ENCODE measurements at regions not wholly inside any gene's neighbourhood (a gene's known extent, or its start where the extent isn't known, plus 50 kb on each side); places are given as distances from the start of the nearest gene placed in this dataset.

- TF ChIP-seq ZBTB33 (IDR thresholded peaks at IDR 0.05) (no peak), GABPA (IDR thresholded peaks at IDR 0.05 in 1 of 2, conservative IDR thresholded peaks at IDR 0.05 in 1 of 2) (no peak), FOXA1 (IDR thresholded peaks at IDR 0.05) (no peak), RXRA (IDR thresholded peaks at IDR 0.05) (no peak), MAX (IDR thresholded peaks at IDR 0.05) (no peak)
These were observed 248.1 kb downstream of the USP46 start (continued) for GRCh38 chr4:52410971-52411370.

GRCh38 chr4:52420330-52420729, 238.8 kb downstream of the USP46 start:
- DNase-seq (ENCODE audit: low spot score): no peak
- no peaks in the 10 kb centered on the region for H3K27me3 ChIP-seq (ENCODE audit: control insufficient read depth in 4 of 4, insufficient read depth in 4 of 4, low read length in 3 of 4)
- TF ChIP-seq JUND (IDR thresholded peaks at IDR 0.05) (no peak), GABPA (IDR thresholded peaks at IDR 0.05 in 1 of 2, conservative IDR thresholded peaks at IDR 0.05 in 1 of 2) (no peak), FOXA1 (IDR thresholded peaks at IDR 0.05) (no peak), ZBTB33 (IDR thresholded peaks at IDR 0.05) (no peak), RAD21 (IDR thresholded peaks at IDR 0.05) (no peak), TAF1 (conservative IDR thresholded peaks at IDR 0.05) (no peak), EGR1 (IDR thresholded peaks at IDR 0.05; ENCODE audit: low read depth in 2 of 2) (no peak), YY1 (IDR thresholded peaks at IDR 0.05) (no peak), SP1 (IDR thresholded peaks at IDR 0.05) (no peak), HNF4A (conservative IDR thresholded peaks at IDR 0.05) (no peak), HNF4G (IDR thresholded peaks at IDR 0.05) (no peak), NR2F2 (IDR thresholded peaks at IDR 0.05) (no peak), FOXA2 (IDR thresholded peaks at IDR 0.05) (no peak), MAX (IDR thresholded peaks at IDR 0.05) (no peak), ATF3 (IDR thresholded peaks at IDR 0.05) (no peak)
- TF ChIP-seq, protein P1, sequence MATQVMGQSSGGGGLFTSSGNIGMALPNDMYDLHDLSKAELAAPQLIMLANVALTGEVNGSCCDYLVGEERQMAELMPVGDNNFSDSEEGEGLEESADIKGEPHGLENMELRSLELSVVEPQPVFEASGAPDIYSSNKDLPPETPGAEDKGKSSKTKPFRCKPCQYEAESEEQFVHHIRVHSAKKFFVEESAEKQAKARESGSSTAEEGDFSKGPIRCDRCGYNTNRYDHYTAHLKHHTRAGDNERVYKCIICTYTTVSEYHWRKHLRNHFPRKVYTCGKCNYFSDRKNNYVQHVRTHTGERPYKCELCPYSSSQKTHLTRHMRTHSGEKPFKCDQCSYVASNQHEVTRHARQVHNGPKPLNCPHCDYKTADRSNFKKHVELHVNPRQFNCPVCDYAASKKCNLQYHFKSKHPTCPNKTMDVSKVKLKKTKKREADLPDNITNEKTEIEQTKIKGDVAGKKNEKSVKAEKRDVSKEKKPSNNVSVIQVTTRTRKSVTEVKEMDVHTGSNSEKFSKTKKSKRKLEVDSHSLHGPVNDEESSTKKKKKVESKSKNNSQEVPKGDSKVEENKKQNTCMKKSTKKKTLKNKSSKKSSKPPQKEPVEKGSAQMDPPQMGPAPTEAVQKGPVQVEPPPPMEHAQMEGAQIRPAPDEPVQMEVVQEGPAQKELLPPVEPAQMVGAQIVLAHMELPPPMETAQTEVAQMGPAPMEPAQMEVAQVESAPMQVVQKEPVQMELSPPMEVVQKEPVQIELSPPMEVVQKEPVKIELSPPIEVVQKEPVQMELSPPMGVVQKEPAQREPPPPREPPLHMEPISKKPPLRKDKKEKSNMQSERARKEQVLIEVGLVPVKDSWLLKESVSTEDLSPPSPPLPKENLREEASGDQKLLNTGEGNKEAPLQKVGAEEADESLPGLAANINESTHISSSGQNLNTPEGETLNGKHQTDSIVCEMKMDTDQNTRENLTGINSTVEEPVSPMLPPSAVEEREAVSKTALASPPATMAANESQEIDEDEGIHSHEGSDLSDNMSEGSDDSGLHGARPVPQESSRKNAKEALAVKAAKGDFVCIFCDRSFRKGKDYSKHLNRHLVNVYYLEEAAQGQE (IDR thresholded peaks at IDR 0.05): no peak
- H3K4me3 ChIP-seq (ENCODE audit: low read depth in 1 of 3, low read length in 3 of 3): no peak overlapping the region
- no peaks in the 10 kb centered on the region for H3K36me3 ChIP-seq (ENCODE audit: control insufficient read depth in 4 of 4, insufficient read depth in 3 of 4, low read depth in 1 of 4, low read length in 3 of 4)
- H3K27ac ChIP-seq (ENCODE audit: low read depth in 1 of 2, low read length in 2 of 2): no peak overlapping the region
- H3K9me3 ChIP-seq (ENCODE audit: control insufficient read depth in 4 of 4, low read length in 3 of 4): peaks cover 0 to 3% (median 0%) of the 10 kb centered on the region in 4 donors
- H3K4me1 ChIP-seq (ENCODE audit: control insufficient read depth in 4 of 4, insufficient read depth in 4 of 4, low read length in 3 of 4): no peaks in the 10 kb centered on the region
- WGBS: 87% methylated on average over 5 of the region's 5 CpGs
- no peak overlapping the region for H3K9ac ChIP-seq (ENCODE audit: low read depth in 1 of 2, low read length in 2 of 2)

Measured in liver (tissue), 7 donors.